GM23248 (cell line): ENCODE measurements at regions not wholly inside any gene's neighbourhood (a gene's known extent, or its start where the extent isn't known, plus 50 kb on each side); places are given as distances from the start of the nearest gene placed in this dataset.

ENCODE experiments used
- EZH2 ChIP-seq: fragments of 200-600 bp; sonication (generic); IDR thresholded peaks from 2 replicates; pipeline ENCODE4 v1.6.1; 2018; ENCODE audit warnings: antibody characterized with exemption, mild to moderate bottlenecking; ENCODE audit not compliant: insufficient read depth, poor library complexity, severe bottlenecking
- EZH2phosphoT487 ChIP-seq: fragments of 200-600 bp; sonication (generic); IDR thresholded peaks from 2 replicates; pipeline ENCODE4 v1.6.1; 2018; ENCODE audit warnings: antibody characterized with exemption, moderate library complexity, mild to moderate bottlenecking, low read depth; ENCODE audit not compliant: insufficient read depth

DNA sequence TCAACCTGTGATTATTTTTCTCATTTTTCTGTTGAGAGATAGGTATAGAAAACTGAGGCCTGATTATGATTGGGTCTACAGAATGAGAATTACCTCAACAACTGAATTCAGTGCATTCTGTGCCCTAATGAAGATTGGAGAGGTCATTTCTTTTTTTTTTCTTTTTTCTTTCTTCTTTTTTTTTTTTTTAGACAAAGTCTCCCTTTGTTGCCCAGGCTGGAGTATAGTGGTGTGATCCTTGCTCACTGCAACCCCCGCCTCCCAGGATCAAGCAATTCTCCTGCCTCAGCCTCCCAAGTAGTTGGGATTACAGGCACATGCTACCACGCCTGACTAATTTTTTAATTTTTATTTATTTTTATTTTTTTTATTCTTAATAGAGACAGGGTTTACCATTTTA, 95.0 kb upstream of the ARMC3 start:
- TF ChIP-seq EZH2 (no peak), EZH2phosphoT487 (no peak)
